ENCODE measurements at regions not wholly inside any gene's neighbourhood (a gene's known extent, or its start where the extent isn't known, plus 50 kb on each side); places are given as distances from the start of the nearest gene placed in this dataset.

- TF ChIP-seq SMARCA5 (IDR thresholded peaks at IDR 0.05) (no peak), RB1 (IDR thresholded peaks at IDR 0.05; ENCODE audit: borderline replicate concordance) (no peak)
- TF ChIP-seq, protein P1, sequence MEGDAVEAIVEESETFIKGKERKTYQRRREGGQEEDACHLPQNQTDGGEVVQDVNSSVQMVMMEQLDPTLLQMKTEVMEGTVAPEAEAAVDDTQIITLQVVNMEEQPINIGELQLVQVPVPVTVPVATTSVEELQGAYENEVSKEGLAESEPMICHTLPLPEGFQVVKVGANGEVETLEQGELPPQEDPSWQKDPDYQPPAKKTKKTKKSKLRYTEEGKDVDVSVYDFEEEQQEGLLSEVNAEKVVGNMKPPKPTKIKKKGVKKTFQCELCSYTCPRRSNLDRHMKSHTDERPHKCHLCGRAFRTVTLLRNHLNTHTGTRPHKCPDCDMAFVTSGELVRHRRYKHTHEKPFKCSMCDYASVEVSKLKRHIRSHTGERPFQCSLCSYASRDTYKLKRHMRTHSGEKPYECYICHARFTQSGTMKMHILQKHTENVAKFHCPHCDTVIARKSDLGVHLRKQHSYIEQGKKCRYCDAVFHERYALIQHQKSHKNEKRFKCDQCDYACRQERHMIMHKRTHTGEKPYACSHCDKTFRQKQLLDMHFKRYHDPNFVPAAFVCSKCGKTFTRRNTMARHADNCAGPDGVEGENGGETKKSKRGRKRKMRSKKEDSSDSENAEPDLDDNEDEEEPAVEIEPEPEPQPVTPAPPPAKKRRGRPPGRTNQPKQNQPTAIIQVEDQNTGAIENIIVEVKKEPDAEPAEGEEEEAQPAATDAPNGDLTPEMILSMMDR (IDR thresholded peaks at IDR 0.05 in 2 of 3, conservative IDR thresholded peaks at IDR 0.05 in 1 of 3; ENCODE audit: control insufficient read depth in 2 of 3, extremely low read depth in 1 of 3, insufficient read depth in 1 of 3, low read depth in 3 of 3, low read length in 3 of 3): no peak
Observed at GRCh38 chr1:168392958-168393549, 112.4 kb downstream of the TBX19 start.

All from GM12878 (cell line).